MM.1S (cell line): ENCODE measurements at regions not wholly inside any gene's neighbourhood (a gene's known extent, or its start where the extent isn't known, plus 50 kb on each side); places are given as distances from the start of the nearest gene placed in this dataset.

Experiments used
- DNase-seq: peaks from one replicate; pipeline ENCODE4 v3.0.0-alpha.2; 2015
- H2AFZ ChIP-seq: fragments of 300-600 bp; sonication (generic); 2 replicates; pipeline ENCODE4 v1.6.0; 2016; ENCODE audit warnings: antibody characterized with exemption, low read length
- H3F3A ChIP-seq: fragments of 300-600 bp; sonication (generic); 2 replicates; pipeline ENCODE4 v1.6.1; 2016; ENCODE audit warnings: mild to moderate bottlenecking, antibody characterized with exemption, low read length, moderate library complexity, mixed read lengths; ENCODE audit not compliant: insufficient read depth
- H3K27ac ChIP-seq: fragments of 300-600 bp; sonication (generic); 2 replicates; pipeline ENCODE4 v1.5.1; 2016; ENCODE audit warnings: mild to moderate bottlenecking, low read length
- H3K27me3 ChIP-seq: fragments of 300-600 bp; sonication (generic); replicated peaks from 2 replicates; pipeline ENCODE4 v1.6.0; 2016; ENCODE audit warnings: low read length; ENCODE audit not compliant: insufficient read depth
- H3K36me3 ChIP-seq: fragments of 300-600 bp; sonication (generic); replicated peaks from 2 replicates; pipeline ENCODE4 v1.6.1; 2016; ENCODE audit warnings: mild to moderate bottlenecking, low read length, mixed read lengths; ENCODE audit not compliant: insufficient read depth
- H3K4me1 ChIP-seq: fragments of 300-600 bp; sonication (generic); 2 replicates; pipeline ENCODE4 v1.6.1; 2016; ENCODE audit warnings: low read length, mixed read lengths
- H3K4me2 ChIP-seq: fragments of 300-600 bp; sonication (generic); 2 replicates; pipeline ENCODE4 v1.6.0; 2016; ENCODE audit warnings: low read depth, low read length
- H3K4me3 ChIP-seq: fragments of 300-600 bp; sonication (generic); 2 replicates; pipeline ENCODE4 v1.5.1; 2016; ENCODE audit warnings: low read length, mixed read lengths
- H3K79me2 ChIP-seq: fragments of 300-600 bp; sonication (generic); 2 replicates; pipeline ENCODE4 v1.6.1; 2016; ENCODE audit warnings: mixed run types, low read length, mixed read lengths
- H3K9ac ChIP-seq: fragments of 300-600 bp; sonication (generic); 2 replicates; pipeline ENCODE4 v1.6.1; 2016; ENCODE audit warnings: low read length, mixed read lengths
- H3K9me2 ChIP-seq: fragments of 300-600 bp; sonication (generic); replicated peaks from 2 replicates; pipeline ENCODE4 v1.6.1; 2016; ENCODE audit warnings: mild to moderate bottlenecking, low read length, mixed read lengths; ENCODE audit not compliant: insufficient read depth
- H3K9me3 ChIP-seq: fragments of 300-600 bp; sonication (generic); replicated peaks from 2 replicates; pipeline ENCODE4 v1.6.1; 2016; ENCODE audit warnings: mild to moderate bottlenecking, low read length, mixed read lengths; ENCODE audit not compliant: insufficient read depth
- H4K20me1 ChIP-seq: fragments of 300-600 bp; sonication (generic); 2 replicates; pipeline ENCODE4 v1.6.1; 2016; ENCODE audit warnings: mild to moderate bottlenecking, low read length, moderate library complexity, mixed read lengths; ENCODE audit not compliant: insufficient read depth
- EZH2 ChIP-seq: fragments of 300-600 bp; sonication (generic); optimal IDR thresholded peaks from 2 replicates; pipeline ENCODE3; 2017; ENCODE audit warnings: low read depth, mild to moderate bottlenecking, antibody characterized with exemption, low read length, mixed read lengths
- EZH2phosphoT487 ChIP-seq: fragments of 300-600 bp; sonication (generic); IDR thresholded peaks from 2 replicates; pipeline ENCODE4 v1.6.1; 2018; ENCODE audit warnings: antibody characterized with exemption, low read length
- TF ChIP-seq, protein P1 (sequence below): fragments of 300-600 bp; sonication (generic); IDR thresholded peaks from 2 replicates; pipeline ENCODE4 v1.5.1; 2016; ENCODE audit warnings: antibody characterized with exemption, low read length, mixed read lengths

- Histone ChIP-seq H3F3A (no peaks in the 10 kb centered on the region), H3K9me2 (no peaks in the 10 kb centered on the region), H3K36me3 (no peaks in the 10 kb centered on the region), H3K4me2 (no peak overlapping the region), H3K9me3 (no peaks in the 10 kb centered on the region), H3K9ac (no peak overlapping the region), H3K27me3 (no peaks in the 10 kb centered on the region), H3K79me2 (no peaks in the 10 kb centered on the region), H3K4me3 (no peak overlapping the region), H2AFZ (no peak overlapping the region), H3K27ac (no peak overlapping the region), H3K4me1 (no peaks in the 10 kb centered on the region), H4K20me1 (no peaks in the 10 kb centered on the region)
- TF ChIP-seq EZH2 = no peak
- TF ChIP-seq EZH2phosphoT487 = no peak
- no peak for DNase-seq
Observed at GRCh38 chr6:44560458-44561059, 173.1 kb downstream of the CDC5L start.

DNA sequence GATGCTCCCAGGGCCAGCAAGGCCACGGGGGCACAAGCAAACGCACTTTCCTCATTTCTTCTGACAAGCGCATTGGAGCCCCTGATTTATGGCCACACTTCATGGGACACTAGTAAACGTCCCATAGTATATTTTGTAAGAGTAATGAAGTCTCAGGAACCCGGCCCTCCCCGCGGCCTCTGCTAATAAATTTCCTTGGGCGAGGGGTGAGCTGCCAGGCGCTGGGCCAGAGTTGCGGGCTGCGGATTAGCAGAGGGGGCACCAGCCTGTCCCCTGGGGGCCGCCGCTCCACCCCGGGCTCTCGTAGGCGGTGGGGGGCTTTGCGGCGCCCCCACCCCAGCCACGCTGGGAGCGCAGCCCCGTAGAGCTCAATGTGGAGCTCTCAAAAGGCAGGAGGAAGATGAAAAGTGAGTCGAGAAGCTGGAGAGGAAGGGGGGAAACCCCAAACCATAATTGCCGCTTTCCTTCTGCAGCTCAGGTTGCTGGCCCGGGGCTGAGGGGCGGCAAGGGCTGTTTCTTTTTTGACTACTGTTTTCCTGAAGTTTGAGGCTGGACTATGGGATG, 173.6 kb downstream of the CDC5L start:
- no peaks in the 10 kb centered on the region for H3K9me2 ChIP-seq
- no peaks in the 10 kb centered on the region for H3K36me3 ChIP-seq
- H3K27me3 ChIP-seq = no peaks in the 10 kb centered on the region
- H3K27ac ChIP-seq = no peak overlapping the region
- no peaks in the 10 kb centered on the region for H3F3A ChIP-seq
- H3K79me2 ChIP-seq = no peaks in the 10 kb centered on the region
- no peaks in the 10 kb centered on the region for H4K20me1 ChIP-seq
- no peak for DNase-seq
- TF ChIP-seq EZH2 = no peak
- TF ChIP-seq, protein P1, sequence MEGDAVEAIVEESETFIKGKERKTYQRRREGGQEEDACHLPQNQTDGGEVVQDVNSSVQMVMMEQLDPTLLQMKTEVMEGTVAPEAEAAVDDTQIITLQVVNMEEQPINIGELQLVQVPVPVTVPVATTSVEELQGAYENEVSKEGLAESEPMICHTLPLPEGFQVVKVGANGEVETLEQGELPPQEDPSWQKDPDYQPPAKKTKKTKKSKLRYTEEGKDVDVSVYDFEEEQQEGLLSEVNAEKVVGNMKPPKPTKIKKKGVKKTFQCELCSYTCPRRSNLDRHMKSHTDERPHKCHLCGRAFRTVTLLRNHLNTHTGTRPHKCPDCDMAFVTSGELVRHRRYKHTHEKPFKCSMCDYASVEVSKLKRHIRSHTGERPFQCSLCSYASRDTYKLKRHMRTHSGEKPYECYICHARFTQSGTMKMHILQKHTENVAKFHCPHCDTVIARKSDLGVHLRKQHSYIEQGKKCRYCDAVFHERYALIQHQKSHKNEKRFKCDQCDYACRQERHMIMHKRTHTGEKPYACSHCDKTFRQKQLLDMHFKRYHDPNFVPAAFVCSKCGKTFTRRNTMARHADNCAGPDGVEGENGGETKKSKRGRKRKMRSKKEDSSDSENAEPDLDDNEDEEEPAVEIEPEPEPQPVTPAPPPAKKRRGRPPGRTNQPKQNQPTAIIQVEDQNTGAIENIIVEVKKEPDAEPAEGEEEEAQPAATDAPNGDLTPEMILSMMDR = no peak
- no peak for TF ChIP-seq EZH2phosphoT487
- H3K9ac ChIP-seq = no peak overlapping the region
- H3K4me2 ChIP-seq = no peak overlapping the region
- H3K9me3 ChIP-seq = no peaks in the 10 kb centered on the region
- H3K4me1 ChIP-seq = no peaks in the 10 kb centered on the region
- no peak overlapping the region for H3K4me3 ChIP-seq
- no peak overlapping the region for H2AFZ ChIP-seq

GRCh38 chr6:44561832-44562665, 174.5 kb downstream of the CDC5L start:
- H3K27ac ChIP-seq = no peak overlapping the region
- H3F3A ChIP-seq = no peaks in the 10 kb centered on the region
- no peaks in the 10 kb centered on the region for H3K4me1 ChIP-seq
- H3K9me3 ChIP-seq = no peaks in the 10 kb centered on the region
- H3K79me2 ChIP-seq = no peaks in the 10 kb centered on the region
- H3K27me3 ChIP-seq = no peaks in the 10 kb centered on the region
- no peaks in the 10 kb centered on the region for H3K9me2 ChIP-seq
- H3K4me3 ChIP-seq = no peak overlapping the region
- DNase-seq = no peak
- no peak overlapping the region for H3K4me2 ChIP-seq
- no peaks in the 10 kb centered on the region for H3K36me3 ChIP-seq
- TF ChIP-seq EZH2 (no peak), EZH2phosphoT487 (no peak)
- TF ChIP-seq, protein P1 = no peak
- no peak overlapping the region for H2AFZ ChIP-seq
- no peak overlapping the region for H3K9ac ChIP-seq
- H4K20me1 ChIP-seq = no peaks in the 10 kb centered on the region
